ENCODE measurements at regions not wholly inside any gene's neighbourhood (a gene's known extent, or its start where the extent isn't known, plus 50 kb on each side); places are given as distances from the start of the nearest gene placed in this dataset.

GRCh38 chr2:126154256-126154785 lies 501.6 kb upstream of the GYPC start:
- TF ChIP-seq, protein P1, sequence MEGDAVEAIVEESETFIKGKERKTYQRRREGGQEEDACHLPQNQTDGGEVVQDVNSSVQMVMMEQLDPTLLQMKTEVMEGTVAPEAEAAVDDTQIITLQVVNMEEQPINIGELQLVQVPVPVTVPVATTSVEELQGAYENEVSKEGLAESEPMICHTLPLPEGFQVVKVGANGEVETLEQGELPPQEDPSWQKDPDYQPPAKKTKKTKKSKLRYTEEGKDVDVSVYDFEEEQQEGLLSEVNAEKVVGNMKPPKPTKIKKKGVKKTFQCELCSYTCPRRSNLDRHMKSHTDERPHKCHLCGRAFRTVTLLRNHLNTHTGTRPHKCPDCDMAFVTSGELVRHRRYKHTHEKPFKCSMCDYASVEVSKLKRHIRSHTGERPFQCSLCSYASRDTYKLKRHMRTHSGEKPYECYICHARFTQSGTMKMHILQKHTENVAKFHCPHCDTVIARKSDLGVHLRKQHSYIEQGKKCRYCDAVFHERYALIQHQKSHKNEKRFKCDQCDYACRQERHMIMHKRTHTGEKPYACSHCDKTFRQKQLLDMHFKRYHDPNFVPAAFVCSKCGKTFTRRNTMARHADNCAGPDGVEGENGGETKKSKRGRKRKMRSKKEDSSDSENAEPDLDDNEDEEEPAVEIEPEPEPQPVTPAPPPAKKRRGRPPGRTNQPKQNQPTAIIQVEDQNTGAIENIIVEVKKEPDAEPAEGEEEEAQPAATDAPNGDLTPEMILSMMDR (IDR thresholded peaks at IDR 0.05) = no peak
- TF ChIP-seq POLR2A (IDR thresholded peaks at IDR 0.05) (no peak), EP300 (IDR thresholded peaks at IDR 0.05) (no peak)
